NCI-H1092 (cell line): ENCODE measurements at regions not wholly inside any gene's neighbourhood (a gene's known extent, or its start where the extent isn't known, plus 50 kb on each side); places are given as distances from the start of the nearest gene placed in this dataset.

Experiments
- DNase-seq: peaks from one replicate; lab custom pipeline; 2025; lab: John Stamatoyannopoulos, UW

GRCh38 chr9:84586662-84587061 is 82.9 kb upstream of the NTRK2 start:
- DNase-seq, result no peak

- DNase-seq, result no peak
These were observed 82.4 kb upstream of the NTRK2 start for GRCh38 chr9:84587153-84587552.

GRCh38 chr9:84589542-84589941 is 80.0 kb upstream of the NTRK2 start:
- DNase-seq, result no peak

- DNase-seq, result no peak
These were observed 78.8 kb upstream of the NTRK2 start for GRCh38 chr9:84590706-84591105.

- DNase-seq, result no peak
These were observed 76.6 kb upstream of the NTRK2 start for GRCh38 chr9:84592918-84593317.

GRCh38 chr9:84593352-84593751 is 76.2 kb upstream of the NTRK2 start:
- no peak for DNase-seq

- DNase-seq, result no peak
These were observed 72.4 kb upstream of the NTRK2 start for GRCh38 chr9:84597131-84597530.

- no peak for DNase-seq
These were observed 70.5 kb upstream of the NTRK2 start for GRCh38 chr9:84598921-84599636.

- DNase-seq, result no peak
These were observed 68.8 kb upstream of the NTRK2 start for GRCh38 chr9:84600739-84601138.

- DNase-seq, result no peak
These were observed 65.3 kb upstream of the NTRK2 start for GRCh38 chr9:84604223-84604622.

GRCh38 chr9:84609779-84610178 is 59.8 kb upstream of the NTRK2 start:
- DNase-seq, result no peak

- no peak for DNase-seq
These were observed 56.1 kb upstream of the NTRK2 start for GRCh38 chr9:84613431-84613830.

- DNase-seq, result no peak
These were observed 54.0 kb upstream of the NTRK2 start for GRCh38 chr9:84615544-84615943.

- DNase-seq, result peak; percentile 5
These were observed 52.0 kb upstream of the NTRK2 start for GRCh38 chr9:84617411-84618029.
